RWPE1 (cell line): ENCODE measurements at regions not wholly inside any gene's neighbourhood (a gene's known extent, or its start where the extent isn't known, plus 50 kb on each side); places are given as distances from the start of the nearest gene placed in this dataset.

Source experiments
- CTCF ChIA-PET: fragments of 350-600 bp; sonication (Branson Sonifier 250); formaldehyde crosslinking; extraction: SDS; loops from one replicate; lab custom pipeline; 2021; lab: Yijun Ruan, JAX
- POLR2A ChIA-PET: fragments of 400-600 bp; formaldehyde crosslinking; extraction: SDS; loops from one replicate; lab custom pipeline; 2020; ENCODE audit warnings: antibody characterized with exemption; ENCODE audit not compliant: low non-redundant PET; lab: Yijun Ruan, JAX
- DNase-seq: peaks from one replicate; pipeline ENCODE4 v3.0.0; 2012; ENCODE audit warnings: low spot score
- H3K27ac ChIP-seq: fragments of 450-650 bp; 2 replicates; pipeline ENCODE4 v1.5.1; 2017
- CTCF ChIP-seq: fragments of 450-650 bp; conservative IDR thresholded peaks from 2 replicates; pipeline ENCODE4 v1.5.1; 2017; ENCODE audit warnings: low read depth, mild to moderate bottlenecking

- H3K27ac ChIP-seq, result no peak overlapping the region
- no peak for DNase-seq
- ChIA-PET POLR2A (no interaction called here), CTCF (no interaction called here)
- TF ChIP-seq CTCF, result no peak
These were observed 57.5 kb upstream of the SP4 start for GRCh38 chr7:21370283-21370982.

- H3K27ac ChIP-seq, result no peak overlapping the region
- no peak for DNase-seq
- POLR2A ChIA-PET, result no interaction called here
- CTCF ChIA-PET, result no interaction called here
- TF ChIP-seq CTCF, result no peak
These were observed 56.5 kb upstream of the SP4 start for GRCh38 chr7:21371360-21371759.

GRCh38 chr7:21373031-21373430, 54.9 kb upstream of the SP4 start:
- DNase-seq, result no peak
- no peak overlapping the region for H3K27ac ChIP-seq
- ChIA-PET POLR2A (no interaction called here), CTCF (no interaction called here)
- TF ChIP-seq CTCF, result no peak

- ChIA-PET CTCF (no interaction called here), POLR2A (no interaction called here)
- TF ChIP-seq CTCF, result no peak
- no peak for DNase-seq
- no peak overlapping the region for H3K27ac ChIP-seq
These were observed 53.7 kb upstream of the SP4 start for GRCh38 chr7:21374134-21374533.

GRCh38 chr7:21377545-21377944, 50.3 kb upstream of the SP4 start:
- H3K27ac ChIP-seq, result no peak overlapping the region
- POLR2A ChIA-PET, result no interaction called here
- no peak for TF ChIP-seq CTCF
- CTCF ChIA-PET, result no interaction called here
- DNase-seq, result no peak
